ENCODE measurements at regions not wholly inside any gene's neighbourhood (a gene's known extent, or its start where the extent isn't known, plus 50 kb on each side); places are given as distances from the start of the nearest gene placed in this dataset.
A peak's percentile ranks its signal among the peaks of the same experiment; 100 is the strongest.

DNA sequence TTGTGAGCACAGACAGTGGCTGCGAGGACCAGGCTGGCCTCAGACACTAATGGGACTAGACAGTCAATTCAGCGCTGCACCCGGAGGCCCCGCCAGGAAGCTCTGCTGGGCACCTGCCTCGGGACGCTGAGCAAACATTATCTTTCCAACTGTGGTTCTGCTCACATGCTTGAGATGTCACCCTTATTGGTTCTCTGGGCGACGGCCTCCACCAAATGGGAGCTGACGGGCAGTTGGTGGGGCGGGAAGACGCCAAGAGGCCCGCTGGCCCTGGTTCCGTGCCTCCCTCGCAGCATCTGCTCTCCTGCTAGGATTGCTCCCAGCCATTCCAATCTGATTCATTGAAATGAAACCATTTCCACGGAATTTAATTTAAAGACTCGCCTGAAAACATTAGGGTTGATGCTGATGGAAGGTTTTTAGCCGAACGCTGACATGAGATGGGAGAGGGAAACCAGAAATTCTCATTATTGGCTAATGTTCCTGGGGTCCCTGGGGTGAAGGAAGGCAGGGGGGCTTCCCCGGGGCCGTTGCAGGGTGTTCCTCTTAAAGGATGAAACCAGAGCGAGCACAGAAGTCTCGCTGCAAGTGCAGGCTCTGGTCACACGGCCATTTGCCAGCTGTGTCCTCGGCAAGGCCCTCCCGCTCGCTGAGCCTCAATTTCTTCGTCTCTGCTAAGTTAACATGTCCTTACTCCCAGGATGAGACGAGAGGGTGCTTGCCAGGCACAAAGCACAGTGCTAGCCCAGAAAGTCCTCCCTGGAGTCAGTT is 512.2 kb downstream of the NPHP4 start:
- no peaks in the 10 kb centered on the region for H3K36me3 ChIP-seq (ENCODE audit: insufficient read depth)
- no peak overlapping the region for H3K4me3 ChIP-seq (ENCODE audit: low read depth, low read length)
- no peaks in the 10 kb centered on the region for H3K4me1 ChIP-seq (ENCODE audit: insufficient read depth)
- 85% methylated on average over 28 of the region's 28 CpGs for WGBS
- H3K27ac ChIP-seq (ENCODE audit: low read depth) = no peak overlapping the region
- DNase-seq (ENCODE audit: extremely low spot score) = peak; percentile 26

DNA sequence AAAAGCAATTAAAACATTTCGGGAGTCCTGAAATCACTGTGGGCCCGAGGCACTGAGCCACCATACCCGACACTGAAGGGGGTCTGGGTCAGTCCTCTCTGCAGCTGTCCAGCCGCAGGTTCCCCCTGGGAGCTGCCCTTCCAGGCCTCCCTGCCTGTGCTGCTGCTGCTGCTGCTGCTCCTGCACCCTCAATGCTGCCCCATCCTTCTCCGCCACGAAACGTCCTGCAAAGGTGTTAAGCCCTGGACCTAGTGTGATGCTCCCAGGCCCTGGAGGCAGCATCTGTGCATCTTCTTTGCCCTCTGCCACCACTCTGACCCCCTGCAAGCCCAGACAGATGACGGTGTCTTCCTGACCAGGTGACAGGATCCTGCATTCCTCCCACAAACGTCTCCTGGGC is 513.3 kb downstream of the NPHP4 start:
- Histone ChIP-seq H3K4me3 (ENCODE audit: low read depth, low read length) (no peak overlapping the region), H3K4me1 (ENCODE audit: insufficient read depth) (no peaks in the 10 kb centered on the region), H3K36me3 (ENCODE audit: insufficient read depth) (no peaks in the 10 kb centered on the region), H3K27ac (ENCODE audit: low read depth) (no peak overlapping the region)
- DNase-seq (ENCODE audit: extremely low spot score) = no peak
- WGBS = 65% methylated on average over 9 of the region's 9 CpGs

- 78% methylated on average over 6 of the region's 6 CpGs for WGBS
- H3K27ac ChIP-seq (ENCODE audit: low read depth) = no peak overlapping the region
- no peak for DNase-seq (ENCODE audit: extremely low spot score)
- no peaks in the 10 kb centered on the region for H3K4me1 ChIP-seq (ENCODE audit: insufficient read depth)
- H3K4me3 ChIP-seq (ENCODE audit: low read depth, low read length) = no peak overlapping the region
- no peaks in the 10 kb centered on the region for H3K36me3 ChIP-seq (ENCODE audit: insufficient read depth)
Observed at GRCh38 chr1:5478156-5478695, 514.0 kb downstream of the NPHP4 start.

DNA sequence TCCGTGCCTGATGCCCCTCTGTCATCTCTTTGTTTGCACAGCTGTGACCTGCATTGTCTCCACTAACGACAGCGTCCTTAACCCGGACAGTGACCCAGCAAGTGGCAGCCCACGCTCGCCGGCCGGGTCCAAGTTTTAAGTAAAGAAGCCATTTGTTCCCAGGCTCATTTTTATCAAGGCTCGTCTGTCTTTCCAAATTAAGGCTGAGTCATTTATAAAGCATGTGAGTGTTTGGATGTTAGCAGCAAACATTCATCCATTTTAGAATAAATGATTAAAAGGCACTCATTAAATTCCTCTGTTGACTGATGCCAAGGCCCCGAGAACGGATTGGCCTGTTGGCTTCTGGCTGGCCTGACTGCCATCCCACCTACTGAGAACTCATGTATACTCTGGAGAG is 514.5 kb downstream of the NPHP4 start:
- Histone ChIP-seq H3K4me3 (ENCODE audit: low read depth, low read length) (no peak overlapping the region), H3K27ac (ENCODE audit: low read depth) (no peak overlapping the region), H3K36me3 (ENCODE audit: insufficient read depth) (no peaks in the 10 kb centered on the region), H3K4me1 (ENCODE audit: insufficient read depth) (no peaks in the 10 kb centered on the region)
- WGBS = 63% methylated on average over 11 of the region's 11 CpGs
- no peak for DNase-seq (ENCODE audit: extremely low spot score)

- no peaks in the 10 kb centered on the region for H3K4me1 ChIP-seq (ENCODE audit: insufficient read depth)
- 84% methylated on average over 5 of the region's 5 CpGs for WGBS
- DNase-seq (ENCODE audit: extremely low spot score) = no peak
Observed at GRCh38 chr1:5475572-5475971, 516.7 kb downstream of the NPHP4 start.

GRCh38 chr1:5473268-5473667 is 519.0 kb downstream of the NPHP4 start:
- no peak for DNase-seq (ENCODE audit: extremely low spot score)
- no peak overlapping the region for H3K27ac ChIP-seq (ENCODE audit: low read depth)
- 84% methylated on average over 12 of the region's 12 CpGs for WGBS
- H3K4me3 ChIP-seq (ENCODE audit: low read depth, low read length) = no peak overlapping the region
- H3K4me1 ChIP-seq (ENCODE audit: insufficient read depth) = no peaks in the 10 kb centered on the region
- no peaks in the 10 kb centered on the region for H3K36me3 ChIP-seq (ENCODE audit: insufficient read depth)

More at GRCh38 chr1:5475572-5475971, 516.7 kb downstream of the NPHP4 start:
- H3K27ac ChIP-seq (ENCODE audit: low read depth) = no peak overlapping the region
- no peak overlapping the region for H3K4me3 ChIP-seq (ENCODE audit: low read depth, low read length)
- H3K36me3 ChIP-seq (ENCODE audit: insufficient read depth) = no peaks in the 10 kb centered on the region

GRCh38 chr1:5466487-5466886 is 525.7 kb downstream of the NPHP4 start:
- no peak for DNase-seq (ENCODE audit: extremely low spot score)
- Histone ChIP-seq H3K4me1 (ENCODE audit: insufficient read depth) (no peaks in the 10 kb centered on the region), H3K27ac (ENCODE audit: low read depth) (no peak overlapping the region), H3K36me3 (ENCODE audit: insufficient read depth) (no peaks in the 10 kb centered on the region), H3K4me3 (ENCODE audit: low read depth, low read length) (no peak overlapping the region)
- WGBS = 56% methylated on average over 3 of the region's 3 CpGs

- Histone ChIP-seq H3K4me3 (ENCODE audit: low read depth, low read length) (no peak overlapping the region), H3K36me3 (ENCODE audit: insufficient read depth) (no peaks in the 10 kb centered on the region), H3K27ac (ENCODE audit: low read depth) (no peak overlapping the region), H3K4me1 (ENCODE audit: insufficient read depth) (no peaks in the 10 kb centered on the region)
- DNase-seq (ENCODE audit: extremely low spot score) = peak; percentile 49
- WGBS = 31% methylated on average over 7 of the region's 7 CpGs
Observed at GRCh38 chr1:5465281-5465711, 526.9 kb downstream of the NPHP4 start.

DNA sequence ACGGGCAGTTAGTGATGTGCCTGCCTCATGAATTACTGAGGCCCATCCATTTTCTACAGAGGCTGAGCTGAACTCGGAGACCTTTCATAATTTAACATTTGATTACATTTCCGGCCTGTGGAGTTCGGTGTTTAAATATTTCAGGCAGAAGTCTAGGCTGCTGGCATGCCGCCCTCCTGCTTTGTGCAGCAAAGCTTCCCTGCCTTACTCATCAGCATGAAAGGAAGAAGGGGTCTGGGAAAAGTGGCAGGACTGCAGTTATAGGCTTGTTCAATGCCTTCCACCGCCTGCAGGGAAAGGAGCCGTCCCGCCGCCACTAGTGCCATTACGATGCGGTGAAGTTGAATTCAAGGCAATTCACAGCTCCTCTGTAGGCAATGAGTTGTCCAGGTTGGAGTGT is 527.9 kb downstream of the NPHP4 start:
- H3K4me3 ChIP-seq (ENCODE audit: low read depth, low read length) = no peak overlapping the region
- no peaks in the 10 kb centered on the region for H3K4me1 ChIP-seq (ENCODE audit: insufficient read depth)
- no peaks in the 10 kb centered on the region for H3K36me3 ChIP-seq (ENCODE audit: insufficient read depth)
- no peak for DNase-seq (ENCODE audit: extremely low spot score)
- 64% methylated on average over 11 of the region's 11 CpGs for WGBS
- no peak overlapping the region for H3K27ac ChIP-seq (ENCODE audit: low read depth)

DNA sequence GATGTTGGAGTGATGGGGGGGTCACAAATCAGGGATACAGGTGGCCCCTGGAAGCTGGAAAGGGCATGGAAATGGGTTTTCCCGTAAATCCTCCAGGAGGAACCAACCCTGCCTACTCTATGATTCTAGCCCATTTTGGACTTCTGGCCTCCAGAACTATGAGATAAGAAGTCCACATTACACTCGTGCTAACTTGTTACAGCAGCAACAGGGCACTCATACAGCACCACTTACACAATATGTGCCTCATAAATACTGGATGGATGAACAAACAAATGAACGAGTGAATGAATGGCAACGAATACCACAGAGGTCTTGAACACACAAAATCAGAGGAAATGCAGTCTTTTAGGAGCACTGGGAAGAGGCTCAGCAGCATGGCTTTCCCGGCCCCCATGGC is 531.3 kb downstream of the NPHP4 start:
- no peak for DNase-seq (ENCODE audit: extremely low spot score)
- H3K36me3 ChIP-seq (ENCODE audit: insufficient read depth) = no peaks in the 10 kb centered on the region
- no peaks in the 10 kb centered on the region for H3K4me1 ChIP-seq (ENCODE audit: insufficient read depth)
- no peak overlapping the region for H3K27ac ChIP-seq (ENCODE audit: low read depth)
- no peak overlapping the region for H3K4me3 ChIP-seq (ENCODE audit: low read depth, low read length)
- 84% methylated on average over 5 of the region's 5 CpGs for WGBS

DNA sequence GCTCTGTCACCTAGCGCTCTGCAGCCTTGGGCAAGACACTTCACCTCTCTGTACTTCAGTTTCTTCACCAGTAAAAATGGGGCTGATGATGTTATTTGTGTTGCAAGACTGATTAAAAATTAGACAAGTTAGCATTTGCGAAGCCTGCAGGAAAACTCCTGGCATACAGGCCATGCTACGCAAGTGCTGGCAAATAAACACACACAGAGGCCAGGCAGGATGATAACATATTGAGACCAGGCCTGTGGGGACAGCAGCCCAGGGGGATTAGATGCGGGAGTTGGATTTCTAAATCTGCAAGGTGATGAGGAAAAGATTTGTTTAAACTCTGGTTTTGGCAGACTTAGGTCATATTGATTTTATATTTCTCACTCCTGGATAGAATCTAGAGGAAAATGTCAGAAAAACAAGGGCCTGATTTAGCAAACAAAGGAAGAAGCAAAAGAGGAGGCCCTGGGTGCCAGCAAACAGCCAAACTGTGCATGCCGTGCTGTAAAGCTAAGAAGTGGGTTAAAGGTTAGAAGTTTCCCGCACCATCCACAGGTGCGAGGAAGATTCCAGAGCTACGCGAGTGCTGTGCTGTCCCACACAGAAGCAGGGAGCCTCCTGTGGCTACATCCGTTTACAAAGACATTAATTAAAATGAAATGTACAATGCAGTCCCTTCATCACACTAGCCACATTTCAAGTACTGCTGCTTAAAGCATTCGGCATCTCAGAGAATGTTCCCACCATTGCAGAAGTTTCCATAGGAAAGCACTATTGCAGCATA is 532.2 kb downstream of the NPHP4 start:
- DNase-seq (ENCODE audit: extremely low spot score) = no peak
- no peaks in the 10 kb centered on the region for H3K4me1 ChIP-seq (ENCODE audit: insufficient read depth)
- H3K27ac ChIP-seq (ENCODE audit: low read depth) = no peak overlapping the region
- whole genome bisulfite sequencing = 73% methylated on average over 11 of the region's 11 CpGs
- no peaks in the 10 kb centered on the region for H3K36me3 ChIP-seq (ENCODE audit: insufficient read depth)
- no peak overlapping the region for H3K4me3 ChIP-seq (ENCODE audit: low read depth, low read length)

DNA sequence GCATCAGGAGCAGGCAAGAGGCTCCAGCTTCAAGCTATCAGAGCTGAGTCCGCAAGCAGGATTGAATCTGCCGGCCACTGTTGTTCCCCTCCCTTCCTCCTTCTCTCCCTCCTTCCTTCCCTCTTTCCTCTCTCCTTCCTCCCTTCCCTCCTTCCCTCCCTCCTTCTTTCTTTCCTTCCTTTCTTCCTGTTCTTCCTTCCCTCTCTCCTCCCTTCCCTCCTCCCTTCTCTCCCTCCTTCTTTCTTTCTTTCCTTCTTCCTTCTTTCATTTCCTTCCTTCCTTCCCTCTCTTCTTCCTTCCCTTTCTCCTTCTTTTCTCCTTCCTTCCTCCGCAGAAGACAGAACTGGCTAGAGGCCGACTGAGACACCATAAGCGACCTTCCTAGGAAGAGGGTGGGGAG is 534.0 kb downstream of the NPHP4 start:
- DNase-seq (ENCODE audit: extremely low spot score) = no peak
- no peaks in the 10 kb centered on the region for H3K4me1 ChIP-seq (ENCODE audit: insufficient read depth)
- H3K4me3 ChIP-seq (ENCODE audit: low read depth, low read length) = no peak overlapping the region
- WGBS = 64% methylated on average over 5 of the region's 5 CpGs
- no peaks in the 10 kb centered on the region for H3K36me3 ChIP-seq (ENCODE audit: insufficient read depth)
- H3K27ac ChIP-seq (ENCODE audit: low read depth) = no peak overlapping the region

GRCh38 chr1:5456090-5456811 is 536.0 kb downstream of the NPHP4 start:
- Histone ChIP-seq H3K4me1 (ENCODE audit: insufficient read depth) (no peaks in the 10 kb centered on the region), H3K4me3 (ENCODE audit: low read depth, low read length) (no peak overlapping the region), H3K36me3 (ENCODE audit: insufficient read depth) (no peaks in the 10 kb centered on the region), H3K27ac (ENCODE audit: low read depth) (no peak overlapping the region)
- DNase-seq (ENCODE audit: extremely low spot score) = no peak
- WGBS = 49% methylated on average over 16 of the region's 16 CpGs

Data from urinary bladder (tissue), 3 donors.